ENCODE measurements at regions not wholly inside any gene's neighbourhood (a gene's known extent, or its start where the extent isn't known, plus 50 kb on each side); places are given as distances from the start of the nearest gene placed in this dataset.
A peak's percentile ranks its signal among the peaks of the same experiment; 100 is the strongest.

GRCh38 chr14:100469632-100470522 lies 117.3 kb downstream of the BEGAIN start:
- no peak for DNase-seq

GRCh38 chr14:100470523-100470897 lies 116.7 kb downstream of the BEGAIN start:
- no peak for DNase-seq

- DNase-seq: no peak
Measured at GRCh38 chr14:100471441-100472093, 115.7 kb downstream of the BEGAIN start.

GRCh38 chr14:100472094-100472455 lies 115.1 kb downstream of the BEGAIN start:
- DNase-seq: no peak

GRCh38 chr14:100472491-100472890 lies 114.7 kb downstream of the BEGAIN start:
- no peak for DNase-seq

- no peak for DNase-seq
Measured at GRCh38 chr14:100473249-100473648, 114.0 kb downstream of the BEGAIN start.

GRCh38 chr14:100474196-100474595 lies 113.0 kb downstream of the BEGAIN start:
- DNase-seq: no peak

- no peak for DNase-seq
Measured at GRCh38 chr14:100475268-100475667, 111.9 kb downstream of the BEGAIN start.

- no peak for DNase-seq
Measured at GRCh38 chr14:100476012-100476822, 111.0 kb downstream of the BEGAIN start.

GRCh38 chr14:100484531-100485267 lies 102.5 kb downstream of the BEGAIN start:
- no peak for DNase-seq

GRCh38 chr14:100486025-100486828 lies 101.0 kb downstream of the BEGAIN start:
- DNase-seq: peak; percentile 13 to 47

Measured in stimulated activated CD4-positive, alpha-beta T cell treated with anti-CD3 and anti-CD28 coated beads, Interleukin-4, amount 100 ng/mL, for 4 hours (primary cell).